ES-I3 (cell line): ENCODE measurements at regions not wholly inside any gene's neighbourhood (a gene's known extent, or its start where the extent isn't known, plus 50 kb on each side); places are given as distances from the start of the nearest gene placed in this dataset.

ENCODE experiments used
- H3K36me3 ChIP-seq: 2 replicates; pipeline ENCODE4 v1.6.1; 2013; ENCODE audit warnings: mild to moderate bottlenecking, low read length, control low read depth, moderate library complexity; ENCODE audit not compliant: insufficient read depth
- H3K4me1 ChIP-seq: 2 replicates; pipeline ENCODE4 v1.6.1; 2013; ENCODE audit warnings: mild to moderate bottlenecking, control low read depth, low read length; ENCODE audit not compliant: insufficient read depth
- H3K9ac ChIP-seq: 2 replicates; pipeline ENCODE4 v1.6.1; 2013; ENCODE audit warnings: low read depth, mild to moderate bottlenecking, low read length, moderate library complexity
- H3K9me3 ChIP-seq: 2 replicates; pipeline ENCODE4 v1.6.1; 2013; ENCODE audit warnings: mild to moderate bottlenecking, low read length, moderate library complexity; ENCODE audit not compliant: control insufficient read depth, insufficient read depth

DNA sequence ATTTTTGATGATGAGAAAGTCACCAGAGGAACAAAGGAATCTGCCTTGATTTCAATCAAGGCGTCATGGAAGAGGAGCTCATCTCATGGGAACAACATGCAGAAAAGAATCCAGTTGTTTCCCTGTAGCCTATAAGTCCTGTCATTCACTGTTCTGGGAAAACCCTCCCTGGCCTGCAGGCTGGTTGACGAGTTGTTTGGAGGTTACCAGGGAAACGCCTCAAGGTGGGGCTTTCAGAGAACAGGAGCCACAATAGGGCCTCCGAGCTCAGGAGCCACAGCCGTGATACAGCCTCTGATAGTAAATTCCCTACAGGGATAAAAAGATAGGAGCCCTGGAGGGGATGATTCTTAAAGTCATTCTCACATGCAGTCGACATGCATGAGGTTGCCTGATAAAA is 135.2 kb downstream of the PSMG1 start:
- Histone ChIP-seq H3K4me1 (no peaks in the 10 kb centered on the region), H3K9me3 (no peaks in the 10 kb centered on the region), H3K36me3 (no peaks in the 10 kb centered on the region), H3K9ac (no peak overlapping the region)

DNA sequence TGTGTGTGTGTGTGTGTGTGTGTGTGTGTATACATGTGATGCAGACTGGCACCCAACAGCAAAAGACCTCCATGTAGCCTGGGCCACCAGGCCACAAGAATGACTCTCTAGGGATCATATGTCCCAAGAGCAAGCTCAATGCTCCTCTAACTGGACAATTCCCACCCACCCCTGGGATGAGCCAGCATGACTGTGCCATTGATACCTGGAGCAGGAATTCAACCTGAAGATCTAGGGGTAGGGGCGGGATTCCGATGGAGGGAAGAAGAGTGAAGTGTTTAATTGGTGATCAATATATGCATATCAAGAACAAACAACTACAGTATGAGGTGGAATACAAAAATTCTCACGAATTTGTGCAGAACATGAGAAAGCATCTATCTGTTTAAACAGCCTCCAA is 136.2 kb downstream of the PSMG1 start:
- no peaks in the 10 kb centered on the region for H3K4me1 ChIP-seq
- H3K36me3 ChIP-seq: no peaks in the 10 kb centered on the region
- no peak overlapping the region for H3K9ac ChIP-seq
- H3K9me3 ChIP-seq: no peaks in the 10 kb centered on the region

DNA sequence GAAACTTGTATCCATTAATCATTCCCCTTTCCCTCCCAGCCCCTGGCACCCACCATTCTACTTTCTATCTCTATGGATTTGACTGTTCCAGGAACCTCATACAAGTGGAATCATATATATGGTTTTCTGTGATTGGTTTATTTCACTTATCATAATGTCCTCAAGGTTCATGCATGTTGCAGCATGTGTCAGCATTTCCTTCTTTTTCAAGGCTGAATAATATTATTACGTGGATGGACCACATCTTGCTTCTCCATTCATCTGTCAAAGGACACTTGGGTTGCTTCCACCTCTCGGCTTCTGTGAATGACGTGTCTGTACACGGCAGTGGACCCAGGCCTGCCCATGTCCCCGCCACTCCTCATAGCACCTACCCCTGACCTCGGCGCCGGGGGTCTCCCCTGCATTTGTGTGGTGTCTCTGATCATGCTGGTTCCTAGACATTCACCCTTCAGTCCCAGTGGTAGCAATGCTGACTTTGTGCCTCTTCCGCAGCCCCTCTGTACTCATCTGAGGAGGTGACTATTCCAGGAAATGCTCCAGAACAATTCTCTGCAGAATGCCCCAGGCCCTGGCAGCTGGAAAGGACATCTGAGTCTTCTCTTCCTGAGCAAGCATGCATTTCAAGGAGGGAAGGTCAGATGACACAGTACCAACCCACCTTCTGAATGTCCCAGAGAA is 136.9 kb downstream of the PSMG1 start:
- H3K36me3 ChIP-seq: no peaks in the 10 kb centered on the region
- H3K9ac ChIP-seq: no peak overlapping the region
- H3K4me1 ChIP-seq: no peaks in the 10 kb centered on the region
- no peaks in the 10 kb centered on the region for H3K9me3 ChIP-seq

DNA sequence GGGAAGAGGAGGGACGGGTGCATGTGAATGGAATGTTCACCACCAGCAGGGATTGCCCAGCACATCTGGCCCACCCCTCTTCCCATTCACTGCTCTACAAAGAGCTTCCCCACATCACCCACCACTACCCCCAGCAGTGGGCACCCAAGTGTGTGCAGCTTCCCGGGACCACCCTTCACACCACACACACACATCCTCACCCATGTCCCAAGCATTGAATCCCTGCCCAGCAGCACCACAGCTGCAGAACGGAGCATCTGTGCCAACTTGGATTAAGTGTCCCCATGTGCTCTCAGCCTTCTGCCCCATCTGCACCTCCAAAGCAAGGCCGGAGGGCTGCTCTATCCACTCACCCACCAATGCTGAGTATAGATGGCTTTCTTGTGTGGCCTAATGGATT is 141.4 kb downstream of the PSMG1 start:
- no peaks in the 10 kb centered on the region; the same call in 1 of the 2 replicates for H3K4me1 ChIP-seq
- no peaks in the 10 kb centered on the region for H3K9me3 ChIP-seq
- no peaks in the 10 kb centered on the region for H3K36me3 ChIP-seq
- no peak overlapping the region for H3K9ac ChIP-seq

DNA sequence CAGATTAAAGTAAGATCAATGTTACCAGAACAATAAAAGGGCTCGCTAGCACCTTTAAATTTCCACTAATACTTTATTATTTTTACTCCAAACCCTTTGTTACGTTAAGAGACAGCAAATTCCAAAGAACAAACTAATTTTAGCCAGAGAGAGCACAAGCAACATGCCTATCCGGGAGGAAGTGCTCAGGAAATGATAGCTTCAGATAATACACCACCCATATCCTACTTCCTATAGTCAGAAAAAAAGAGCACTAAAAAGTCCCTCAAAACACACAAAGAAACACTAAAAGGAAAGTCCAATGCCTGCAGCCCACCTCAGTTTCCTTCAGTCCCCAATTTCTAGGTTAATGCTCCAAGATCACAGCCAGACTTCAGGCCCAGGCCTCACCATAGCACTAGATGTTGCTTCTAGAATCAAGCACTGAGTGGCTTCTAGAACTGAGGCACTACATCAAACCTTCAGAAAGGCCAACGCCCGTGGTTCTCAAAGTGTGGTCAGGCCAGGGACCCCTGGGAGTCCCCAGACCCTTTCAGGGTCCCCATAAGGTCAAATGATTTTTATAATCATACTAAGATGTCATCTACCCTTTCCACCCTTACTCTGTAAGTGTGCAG is 142.6 kb downstream of the PSMG1 start:
- no peaks in the 10 kb centered on the region; the same call in 1 of the 2 replicates for H3K4me1 ChIP-seq
- no peak overlapping the region for H3K9ac ChIP-seq
- H3K9me3 ChIP-seq: no peaks in the 10 kb centered on the region
- no peaks in the 10 kb centered on the region for H3K36me3 ChIP-seq

DNA sequence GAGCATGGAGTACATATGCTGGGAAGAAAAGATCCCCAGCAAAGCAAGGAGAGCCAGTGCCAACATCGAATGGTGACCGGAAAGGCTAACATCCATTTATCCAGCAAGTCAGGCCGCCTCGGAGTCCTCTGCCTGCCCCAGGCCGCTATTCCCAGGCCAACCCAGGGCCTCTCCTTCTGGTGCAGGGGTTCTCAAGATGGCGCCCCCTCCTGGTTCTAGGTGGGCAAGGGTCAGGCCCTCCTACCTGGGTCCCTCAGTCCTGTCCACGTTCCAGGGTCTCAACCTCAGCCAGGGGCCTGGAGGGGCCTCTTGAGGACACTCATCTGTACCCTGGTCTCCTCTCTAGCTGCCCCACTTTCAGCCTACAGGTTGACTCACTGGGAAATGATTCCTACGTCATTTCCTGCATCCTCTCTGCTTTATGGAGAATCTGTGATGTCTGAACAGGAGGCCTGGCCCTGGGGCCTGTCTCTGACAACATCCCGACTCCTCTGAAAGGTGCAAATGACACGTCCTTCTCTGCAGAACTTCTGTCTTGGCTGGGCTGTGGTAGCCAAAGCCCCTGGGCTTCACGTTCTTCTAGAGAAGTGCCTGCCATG is 145.3 kb downstream of the PSMG1 start:
- Histone ChIP-seq H3K9me3 (no peaks in the 10 kb centered on the region), H3K9ac (no peak overlapping the region), H3K4me1 (peaks cover 5% of the 10 kb centered on the region), H3K36me3 (no peaks in the 10 kb centered on the region)

DNA sequence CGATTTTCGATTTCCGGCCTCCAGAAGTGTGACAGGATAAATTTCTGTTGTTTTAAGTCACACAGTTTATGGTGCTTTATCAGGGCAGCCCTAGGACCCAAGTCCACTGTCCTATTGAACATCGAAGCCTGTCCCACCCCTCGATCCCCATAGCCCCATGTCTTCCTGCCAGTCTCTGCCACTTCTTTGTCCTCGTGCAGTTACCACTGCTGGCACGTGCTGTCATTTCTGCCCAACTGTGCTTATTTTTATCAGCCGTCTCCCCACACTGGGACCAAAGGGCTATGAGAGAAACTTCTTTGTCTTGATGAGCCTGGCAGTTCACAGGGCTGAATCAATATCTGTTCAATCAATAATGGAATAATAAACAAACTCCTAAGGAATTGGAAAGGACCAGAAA is 146.7 kb downstream of the PSMG1 start:
- Histone ChIP-seq H3K9ac (no peak overlapping the region), H3K9me3 (no peaks in the 10 kb centered on the region), H3K36me3 (no peaks in the 10 kb centered on the region), H3K4me1 (peaks cover 5% of the 10 kb centered on the region)

DNA sequence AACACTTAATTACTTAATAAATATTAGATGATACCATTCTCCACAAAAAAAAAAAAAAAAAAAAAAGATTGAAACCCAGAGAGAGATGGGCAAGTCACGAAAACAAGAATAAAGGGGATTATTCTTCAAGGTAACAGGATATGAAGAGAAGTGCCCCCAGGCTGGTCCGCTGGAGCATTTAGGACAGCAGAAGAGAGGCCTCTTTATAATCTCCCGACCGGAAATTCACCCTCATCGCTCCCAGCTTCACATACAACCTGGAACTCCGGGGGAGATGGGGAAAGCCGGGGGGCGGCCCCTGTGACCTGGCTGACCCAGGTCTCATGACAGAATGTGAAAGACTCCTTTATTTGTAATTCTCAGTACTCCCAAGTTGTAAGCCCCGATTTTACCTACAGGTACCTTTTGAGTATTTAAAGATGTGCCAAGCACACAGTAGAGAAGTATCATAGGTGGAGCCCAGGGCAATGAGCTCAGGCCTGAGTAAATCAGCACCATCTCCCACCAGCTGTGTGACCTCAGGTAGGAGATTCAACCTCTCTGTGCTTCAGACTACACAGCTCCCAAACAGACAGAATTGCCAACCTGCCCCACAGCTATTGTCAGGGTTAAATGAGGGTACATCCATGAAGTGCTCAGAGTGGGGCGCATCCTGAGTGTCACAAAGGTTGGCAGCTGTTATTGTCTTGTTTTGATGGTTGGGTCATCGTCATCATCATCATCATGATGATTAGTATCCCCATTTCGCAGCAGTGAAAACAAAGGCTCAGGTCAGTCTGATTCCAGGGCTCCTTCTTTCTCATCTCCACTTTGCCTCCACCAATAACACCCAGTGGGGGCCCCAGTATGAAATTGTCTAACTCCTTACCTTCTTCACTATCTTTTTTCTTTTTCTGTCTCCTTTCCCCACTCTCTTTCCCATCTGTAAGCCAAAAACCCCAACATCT is 148.4 kb downstream of the PSMG1 start:
- Histone ChIP-seq H3K4me1 (peaks cover 14% of the 10 kb centered on the region), H3K9ac (no peak overlapping the region), H3K9me3 (no peaks in the 10 kb centered on the region), H3K36me3 (no peaks in the 10 kb centered on the region)

DNA sequence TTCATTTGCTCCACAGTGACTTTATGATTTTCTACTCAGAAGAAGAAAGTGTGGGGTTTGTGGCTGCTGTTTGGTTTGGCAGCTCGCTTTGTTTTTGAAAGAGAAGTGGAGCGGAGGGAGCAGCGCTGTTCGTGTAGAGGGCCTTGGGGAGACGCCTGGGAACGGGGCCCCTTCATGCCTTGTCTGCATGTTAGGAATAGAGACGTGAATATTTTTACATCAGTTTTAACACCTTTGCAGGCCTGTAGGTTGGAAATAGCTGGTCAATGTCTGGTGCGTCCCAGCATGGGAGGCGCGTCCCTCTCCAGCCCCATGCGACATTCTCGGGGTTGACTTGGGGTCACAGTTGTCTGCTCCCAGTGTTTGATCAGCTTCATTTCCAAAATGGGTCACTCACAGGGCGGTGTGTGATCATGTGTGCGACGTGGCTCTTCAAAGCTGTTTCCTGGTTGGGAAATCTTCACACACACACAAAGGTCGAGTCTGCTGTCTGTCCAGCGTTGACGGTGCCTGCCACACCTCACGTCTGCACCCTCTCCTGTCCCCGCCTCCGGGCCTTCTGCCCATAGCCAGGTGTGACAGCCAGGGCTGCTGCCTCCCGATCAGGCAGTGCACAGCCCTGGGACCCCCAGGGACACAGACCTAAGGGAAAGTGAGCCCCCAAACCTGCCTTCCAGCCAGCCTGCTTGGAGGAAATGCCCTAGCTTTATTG is 149.2 kb downstream of the PSMG1 start:
- no peaks in the 10 kb centered on the region for H3K9me3 ChIP-seq
- H3K4me1 ChIP-seq: peaks cover 15% of the 10 kb centered on the region
- no peaks in the 10 kb centered on the region for H3K36me3 ChIP-seq
- no peak overlapping the region for H3K9ac ChIP-seq

DNA sequence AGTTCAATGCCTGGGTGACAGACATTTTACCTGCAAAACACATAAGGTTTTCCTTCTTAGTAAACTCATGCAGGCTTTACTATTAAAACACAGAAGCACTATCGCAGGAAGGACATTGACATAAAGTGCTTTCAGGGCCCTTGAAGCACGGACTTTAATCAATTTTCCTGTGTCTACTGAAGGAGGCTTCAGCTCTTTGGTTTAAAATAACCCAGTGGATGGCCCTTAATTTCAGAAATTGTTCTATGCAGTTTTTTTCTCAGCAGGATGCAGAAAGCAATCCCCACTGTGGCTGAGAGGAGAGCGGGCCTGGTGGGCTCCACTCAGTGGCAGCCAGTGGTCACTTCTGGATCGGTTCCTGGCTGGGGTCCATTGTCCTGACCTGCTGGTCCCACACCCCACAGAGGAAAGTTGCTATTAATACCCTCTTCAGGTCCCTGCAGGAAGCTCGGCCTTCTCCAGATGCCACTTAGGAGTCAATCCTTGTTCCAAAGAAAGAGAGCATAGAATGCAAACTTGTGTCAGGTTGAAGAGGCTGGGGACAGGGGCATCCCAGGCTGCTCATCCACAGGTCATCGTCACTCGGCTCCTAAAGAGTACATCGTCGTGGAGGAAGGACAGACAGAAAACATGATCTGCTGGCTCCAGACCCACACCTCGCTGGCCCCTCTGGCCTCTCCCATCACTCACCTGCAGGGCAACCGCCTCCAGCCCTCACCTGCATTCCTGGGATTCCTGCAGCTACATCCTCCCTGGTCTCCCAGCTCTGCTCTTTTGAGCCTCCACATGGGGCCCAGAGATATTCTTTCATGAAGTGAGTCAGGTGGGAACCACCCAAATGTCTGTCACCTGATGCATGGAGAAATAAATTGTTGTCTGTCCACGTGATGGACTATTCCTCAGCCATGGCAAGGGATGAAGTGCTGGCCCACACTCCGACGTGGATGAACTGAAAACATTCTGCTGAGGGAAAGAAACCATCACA is 153.1 kb downstream of the PSMG1 start:
- H3K36me3 ChIP-seq: no peaks in the 10 kb centered on the region; the same call in 1 of the 2 replicates
- H3K9me3 ChIP-seq: no peaks in the 10 kb centered on the region; the same call in 1 of the 2 replicates
- peaks cover 15% of the 10 kb centered on the region for H3K4me1 ChIP-seq
- no peak overlapping the region for H3K9ac ChIP-seq

DNA sequence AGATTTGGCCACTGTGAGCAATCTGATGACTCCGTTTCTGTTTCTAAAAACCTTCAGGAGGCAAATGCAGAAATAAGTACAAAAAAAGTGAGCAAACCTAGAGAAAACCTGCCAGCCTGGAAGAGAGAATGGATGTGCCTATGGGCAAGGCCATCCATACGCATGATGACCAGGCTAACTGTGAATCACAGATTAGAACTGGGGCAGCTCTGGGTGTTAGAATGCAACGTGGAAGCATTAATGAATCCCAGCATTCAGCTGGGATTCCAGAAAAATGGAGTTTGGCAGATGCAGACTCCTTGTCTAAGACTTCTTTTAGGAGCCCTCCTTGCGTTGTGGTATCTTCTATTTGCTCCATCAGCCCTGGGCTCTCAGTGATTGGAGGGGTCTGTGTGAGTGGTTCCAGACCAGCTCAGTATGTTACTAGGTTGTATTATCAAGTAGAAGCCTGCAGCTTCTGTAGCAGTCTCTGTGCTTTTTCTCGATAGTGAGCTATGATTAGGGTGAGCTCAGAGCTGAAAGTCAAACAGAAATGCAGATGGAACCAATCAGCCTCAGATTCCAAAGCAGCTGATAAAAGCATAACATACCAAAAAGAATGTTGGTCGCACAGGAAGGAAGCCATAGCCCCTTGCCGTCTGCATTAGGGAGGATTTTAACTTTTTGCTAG is 154.0 kb downstream of the PSMG1 start:
- Histone ChIP-seq H3K9me3 (no peaks in the 10 kb centered on the region; the same call in 1 of the 2 replicates), H3K9ac (no peak overlapping the region), H3K4me1 (peaks cover 15% of the 10 kb centered on the region), H3K36me3 (no peaks in the 10 kb centered on the region; the same call in 1 of the 2 replicates)

DNA sequence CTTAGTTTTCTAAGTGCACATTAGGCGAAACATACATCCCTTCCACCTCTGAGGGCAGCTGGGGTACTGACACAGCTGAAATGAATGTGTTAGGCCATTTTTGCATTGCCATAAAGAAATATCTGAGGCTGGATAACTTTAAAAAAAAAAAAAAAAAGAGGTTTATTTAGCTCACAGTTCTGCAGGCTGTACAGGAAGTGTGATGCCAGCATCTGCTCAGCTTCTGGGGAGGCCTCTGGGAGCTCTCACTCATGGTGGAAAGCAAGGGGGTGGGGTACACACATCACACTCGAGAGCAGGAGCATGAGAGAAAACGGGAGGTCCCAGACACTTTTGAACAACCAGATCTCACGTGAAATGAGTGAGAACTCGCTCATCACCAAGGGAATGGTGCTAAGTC is 158.1 kb downstream of the PSMG1 start:
- H3K36me3 ChIP-seq: no peaks in the 10 kb centered on the region; the same call in 1 of the 2 replicates
- no peak overlapping the region for H3K9ac ChIP-seq
- peaks cover 20% of the 10 kb centered on the region for H3K4me1 ChIP-seq
- H3K9me3 ChIP-seq: no peaks in the 10 kb centered on the region; the same call in 1 of the 2 replicates
